ENCODE measurements at regions not wholly inside any gene's neighbourhood (a gene's known extent, or its start where the extent isn't known, plus 50 kb on each side); places are given as distances from the start of the nearest gene placed in this dataset.

DNA sequence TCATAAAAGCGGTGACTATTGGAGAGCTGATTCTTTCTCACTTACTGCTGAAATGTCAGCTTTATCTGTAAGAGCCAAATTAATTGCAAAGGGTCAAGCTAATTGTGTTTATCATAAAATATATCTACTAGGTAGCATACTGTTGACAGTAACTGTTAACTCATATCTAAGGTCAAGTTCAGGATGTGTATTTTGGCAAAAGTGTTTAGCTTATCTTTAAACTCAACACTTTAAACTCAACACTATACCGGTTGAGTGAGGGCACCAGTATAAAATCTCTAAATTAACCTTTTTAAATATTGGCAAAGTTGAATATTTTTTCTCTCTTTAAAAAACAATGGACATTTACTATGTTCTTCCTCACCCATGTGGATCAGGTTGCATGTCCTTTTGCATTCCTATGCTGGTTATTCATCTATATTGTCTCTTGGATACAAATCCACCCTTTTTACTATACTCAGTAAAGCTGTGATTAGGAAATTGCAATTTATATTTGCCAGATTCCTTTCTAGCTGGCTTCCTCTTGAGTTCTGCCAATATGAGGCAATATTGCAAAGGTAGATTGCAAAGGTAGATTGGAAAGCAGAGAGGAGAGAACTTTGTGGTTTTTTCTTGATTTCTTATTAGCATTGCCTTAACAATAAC, 344.6 kb upstream of the DCBLD2 start:
- TF ChIP-seq POLR2A (IDR thresholded peaks at IDR 0.05) (no peak), POLR2AphosphoS5 (IDR thresholded peaks at IDR 0.05) (no peak)

All from stomach (tissue), 4 donors.